ENCODE measurements at regions not wholly inside any gene's neighbourhood (a gene's known extent, or its start where the extent isn't known, plus 50 kb on each side); places are given as distances from the start of the nearest gene placed in this dataset.

DNA sequence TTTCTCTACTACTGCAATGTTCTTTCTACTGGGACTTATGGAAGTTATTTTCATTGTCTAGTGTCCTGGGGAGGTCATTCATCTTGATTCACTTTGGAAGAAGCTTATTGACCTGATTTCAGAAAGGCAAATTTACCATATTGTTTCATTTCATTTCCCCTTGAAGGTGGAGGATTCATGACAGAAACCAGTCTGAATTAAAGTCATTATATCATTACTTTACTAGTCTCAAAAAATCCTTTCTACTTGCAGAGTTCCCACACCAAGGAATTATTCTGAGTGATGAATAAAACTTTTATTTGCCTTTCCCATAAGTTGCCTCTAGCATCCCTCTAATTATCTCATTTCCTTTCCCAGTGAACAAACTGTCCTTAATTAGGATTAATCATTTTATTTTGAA is 163.8 kb downstream of the RASSF9 start:
- TF ChIP-seq, protein P1, sequence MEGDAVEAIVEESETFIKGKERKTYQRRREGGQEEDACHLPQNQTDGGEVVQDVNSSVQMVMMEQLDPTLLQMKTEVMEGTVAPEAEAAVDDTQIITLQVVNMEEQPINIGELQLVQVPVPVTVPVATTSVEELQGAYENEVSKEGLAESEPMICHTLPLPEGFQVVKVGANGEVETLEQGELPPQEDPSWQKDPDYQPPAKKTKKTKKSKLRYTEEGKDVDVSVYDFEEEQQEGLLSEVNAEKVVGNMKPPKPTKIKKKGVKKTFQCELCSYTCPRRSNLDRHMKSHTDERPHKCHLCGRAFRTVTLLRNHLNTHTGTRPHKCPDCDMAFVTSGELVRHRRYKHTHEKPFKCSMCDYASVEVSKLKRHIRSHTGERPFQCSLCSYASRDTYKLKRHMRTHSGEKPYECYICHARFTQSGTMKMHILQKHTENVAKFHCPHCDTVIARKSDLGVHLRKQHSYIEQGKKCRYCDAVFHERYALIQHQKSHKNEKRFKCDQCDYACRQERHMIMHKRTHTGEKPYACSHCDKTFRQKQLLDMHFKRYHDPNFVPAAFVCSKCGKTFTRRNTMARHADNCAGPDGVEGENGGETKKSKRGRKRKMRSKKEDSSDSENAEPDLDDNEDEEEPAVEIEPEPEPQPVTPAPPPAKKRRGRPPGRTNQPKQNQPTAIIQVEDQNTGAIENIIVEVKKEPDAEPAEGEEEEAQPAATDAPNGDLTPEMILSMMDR (IDR thresholded peaks at IDR 0.05; ENCODE audit: low read depth, low read length): no peak
- no peak for TF ChIP-seq EZH2phosphoT487 (IDR thresholded peaks at IDR 0.05; ENCODE audit: low read depth)
